H1 (cell line): ENCODE measurements at regions not wholly inside any gene's neighbourhood (a gene's known extent, or its start where the extent isn't known, plus 50 kb on each side); places are given as distances from the start of the nearest gene placed in this dataset.

ENCODE experiments used
- EGR1 ChIP-seq: IDR thresholded peaks from 2 replicates; pipeline ENCODE4 v1.6.1; 2011; ENCODE audit warnings: low read depth, low read length, borderline replicate concordance
- JUND ChIP-seq: IDR thresholded peaks from 2 replicates; pipeline ENCODE4 v1.6.1; 2011; ENCODE audit warnings: mild to moderate bottlenecking, improper control_type of control experiment, low read length
- KDM4A ChIP-seq: IDR thresholded peaks from one replicate; pipeline ENCODE4 v1.7.1; 2012; ENCODE audit warnings: low read depth, mild to moderate bottlenecking, moderate library complexity, low read length, inconsistent platforms; ENCODE audit not compliant: severe bottlenecking
- MAFK ChIP-seq: IDR thresholded peaks from 2 replicates; pipeline ENCODE4 v1.6.1; 2012; ENCODE audit warnings: low read depth, mild to moderate bottlenecking, improper control_type of control experiment, low read length
- NANOG ChIP-seq: IDR thresholded peaks from 2 replicates; pipeline ENCODE4 v1.6.1; 2011; ENCODE audit warnings: low read length, low read depth, mild to moderate bottlenecking, inconsistent platforms; ENCODE audit not compliant: insufficient read depth, poor library complexity, severe bottlenecking
- RXRA ChIP-seq: IDR thresholded peaks from 2 replicates; pipeline ENCODE4 v1.6.1; 2011; ENCODE audit warnings: low read depth, mild to moderate bottlenecking, low read length, moderate library complexity; ENCODE audit not compliant: insufficient read depth
- SIX5 ChIP-seq: IDR thresholded peaks from 2 replicates; pipeline ENCODE4 v1.6.1; 2011; ENCODE audit warnings: mild to moderate bottlenecking, low read depth, low read length
- SP1 ChIP-seq: IDR thresholded peaks from 2 replicates; pipeline ENCODE4 v1.6.1; 2011; ENCODE audit warnings: low read depth, low read length
- TAF1 ChIP-seq: IDR thresholded peaks from 2 replicates; pipeline ENCODE4 v1.6.1; 2011; ENCODE audit warnings: mild to moderate bottlenecking, low read depth, low read length
- TEAD4 ChIP-seq: IDR thresholded peaks from 2 replicates; pipeline ENCODE4 v1.6.1; 2012; ENCODE audit warnings: low read depth, low read length, inconsistent platforms, mixed read lengths
- TF ChIP-seq, protein P1 (sequence below): fragments of 300-600 bp; sonication (generic); IDR thresholded peaks from 2 replicates; pipeline ENCODE4 v1.7.1; 2012; ENCODE audit warnings: low read length, moderate library complexity, mild to moderate bottlenecking, inconsistent platforms; ENCODE audit not compliant: insufficient replicate concordance
- TF ChIP-seq, protein P2 (sequence below): IDR thresholded peaks from 2 replicates; pipeline ENCODE4 v1.6.1; 2012; ENCODE audit warnings: inconsistent platforms

DNA sequence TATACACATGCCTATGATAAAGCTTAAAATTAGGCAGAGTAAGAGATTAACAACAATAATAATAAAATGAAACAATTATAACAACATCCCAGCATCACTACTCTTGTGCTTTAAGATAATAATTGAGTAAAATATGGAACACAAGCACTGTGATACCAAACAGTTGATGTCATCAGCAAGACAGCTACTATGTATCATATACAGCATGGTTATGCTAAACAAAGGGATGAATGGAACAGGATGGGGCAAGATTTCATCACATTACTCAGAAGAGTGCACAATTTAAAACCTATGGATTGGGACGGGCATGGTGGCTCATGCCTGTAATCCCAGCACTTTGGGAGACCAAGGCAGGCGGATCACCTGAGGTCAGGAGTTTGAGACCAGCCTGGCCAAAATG is 1221.0 kb downstream of the SUCLG1 start (continued):
- TF ChIP-seq, protein P1, sequence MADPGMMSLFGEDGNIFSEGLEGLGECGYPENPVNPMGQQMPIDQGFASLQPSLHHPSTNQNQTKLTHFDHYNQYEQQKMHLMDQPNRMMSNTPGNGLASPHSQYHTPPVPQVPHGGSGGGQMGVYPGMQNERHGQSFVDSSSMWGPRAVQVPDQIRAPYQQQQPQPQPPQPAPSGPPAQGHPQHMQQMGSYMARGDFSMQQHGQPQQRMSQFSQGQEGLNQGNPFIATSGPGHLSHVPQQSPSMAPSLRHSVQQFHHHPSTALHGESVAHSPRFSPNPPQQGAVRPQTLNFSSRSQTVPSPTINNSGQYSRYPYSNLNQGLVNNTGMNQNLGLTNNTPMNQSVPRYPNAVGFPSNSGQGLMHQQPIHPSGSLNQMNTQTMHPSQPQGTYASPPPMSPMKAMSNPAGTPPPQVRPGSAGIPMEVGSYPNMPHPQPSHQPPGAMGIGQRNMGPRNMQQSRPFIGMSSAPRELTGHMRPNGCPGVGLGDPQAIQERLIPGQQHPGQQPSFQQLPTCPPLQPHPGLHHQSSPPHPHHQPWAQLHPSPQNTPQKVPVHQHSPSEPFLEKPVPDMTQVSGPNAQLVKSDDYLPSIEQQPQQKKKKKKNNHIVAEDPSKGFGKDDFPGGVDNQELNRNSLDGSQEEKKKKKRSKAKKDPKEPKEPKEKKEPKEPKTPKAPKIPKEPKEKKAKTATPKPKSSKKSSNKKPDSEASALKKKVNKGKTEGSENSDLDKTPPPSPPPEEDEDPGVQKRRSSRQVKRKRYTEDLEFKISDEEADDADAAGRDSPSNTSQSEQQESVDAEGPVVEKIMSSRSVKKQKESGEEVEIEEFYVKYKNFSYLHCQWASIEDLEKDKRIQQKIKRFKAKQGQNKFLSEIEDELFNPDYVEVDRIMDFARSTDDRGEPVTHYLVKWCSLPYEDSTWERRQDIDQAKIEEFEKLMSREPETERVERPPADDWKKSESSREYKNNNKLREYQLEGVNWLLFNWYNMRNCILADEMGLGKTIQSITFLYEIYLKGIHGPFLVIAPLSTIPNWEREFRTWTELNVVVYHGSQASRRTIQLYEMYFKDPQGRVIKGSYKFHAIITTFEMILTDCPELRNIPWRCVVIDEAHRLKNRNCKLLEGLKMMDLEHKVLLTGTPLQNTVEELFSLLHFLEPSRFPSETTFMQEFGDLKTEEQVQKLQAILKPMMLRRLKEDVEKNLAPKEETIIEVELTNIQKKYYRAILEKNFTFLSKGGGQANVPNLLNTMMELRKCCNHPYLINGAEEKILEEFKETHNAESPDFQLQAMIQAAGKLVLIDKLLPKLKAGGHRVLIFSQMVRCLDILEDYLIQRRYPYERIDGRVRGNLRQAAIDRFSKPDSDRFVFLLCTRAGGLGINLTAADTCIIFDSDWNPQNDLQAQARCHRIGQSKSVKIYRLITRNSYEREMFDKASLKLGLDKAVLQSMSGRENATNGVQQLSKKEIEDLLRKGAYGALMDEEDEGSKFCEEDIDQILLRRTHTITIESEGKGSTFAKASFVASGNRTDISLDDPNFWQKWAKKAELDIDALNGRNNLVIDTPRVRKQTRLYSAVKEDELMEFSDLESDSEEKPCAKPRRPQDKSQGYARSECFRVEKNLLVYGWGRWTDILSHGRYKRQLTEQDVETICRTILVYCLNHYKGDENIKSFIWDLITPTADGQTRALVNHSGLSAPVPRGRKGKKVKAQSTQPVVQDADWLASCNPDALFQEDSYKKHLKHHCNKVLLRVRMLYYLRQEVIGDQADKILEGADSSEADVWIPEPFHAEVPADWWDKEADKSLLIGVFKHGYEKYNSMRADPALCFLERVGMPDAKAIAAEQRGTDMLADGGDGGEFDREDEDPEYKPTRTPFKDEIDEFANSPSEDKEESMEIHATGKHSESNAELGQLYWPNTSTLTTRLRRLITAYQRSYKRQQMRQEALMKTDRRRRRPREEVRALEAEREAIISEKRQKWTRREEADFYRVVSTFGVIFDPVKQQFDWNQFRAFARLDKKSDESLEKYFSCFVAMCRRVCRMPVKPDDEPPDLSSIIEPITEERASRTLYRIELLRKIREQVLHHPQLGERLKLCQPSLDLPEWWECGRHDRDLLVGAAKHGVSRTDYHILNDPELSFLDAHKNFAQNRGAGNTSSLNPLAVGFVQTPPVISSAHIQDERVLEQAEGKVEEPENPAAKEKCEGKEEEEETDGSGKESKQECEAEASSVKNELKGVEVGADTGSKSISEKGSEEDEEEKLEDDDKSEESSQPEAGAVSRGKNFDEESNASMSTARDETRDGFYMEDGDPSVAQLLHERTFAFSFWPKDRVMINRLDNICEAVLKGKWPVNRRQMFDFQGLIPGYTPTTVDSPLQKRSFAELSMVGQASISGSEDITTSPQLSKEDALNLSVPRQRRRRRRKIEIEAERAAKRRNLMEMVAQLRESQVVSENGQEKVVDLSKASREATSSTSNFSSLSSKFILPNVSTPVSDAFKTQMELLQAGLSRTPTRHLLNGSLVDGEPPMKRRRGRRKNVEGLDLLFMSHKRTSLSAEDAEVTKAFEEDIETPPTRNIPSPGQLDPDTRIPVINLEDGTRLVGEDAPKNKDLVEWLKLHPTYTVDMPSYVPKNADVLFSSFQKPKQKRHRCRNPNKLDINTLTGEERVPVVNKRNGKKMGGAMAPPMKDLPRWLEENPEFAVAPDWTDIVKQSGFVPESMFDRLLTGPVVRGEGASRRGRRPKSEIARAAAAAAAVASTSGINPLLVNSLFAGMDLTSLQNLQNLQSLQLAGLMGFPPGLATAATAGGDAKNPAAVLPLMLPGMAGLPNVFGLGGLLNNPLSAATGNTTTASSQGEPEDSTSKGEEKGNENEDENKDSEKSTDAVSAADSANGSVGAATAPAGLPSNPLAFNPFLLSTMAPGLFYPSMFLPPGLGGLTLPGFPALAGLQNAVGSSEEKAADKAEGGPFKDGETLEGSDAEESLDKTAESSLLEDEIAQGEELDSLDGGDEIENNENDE = no peak
- TF ChIP-seq NANOG (no peak), EGR1 (no peak), KDM4A (no peak), TAF1 (no peak), RXRA (no peak), SIX5 (no peak), SP1 (no peak), MAFK (no peak), TEAD4 (no peak), JUND (no peak)
- TF ChIP-seq, protein P2, sequence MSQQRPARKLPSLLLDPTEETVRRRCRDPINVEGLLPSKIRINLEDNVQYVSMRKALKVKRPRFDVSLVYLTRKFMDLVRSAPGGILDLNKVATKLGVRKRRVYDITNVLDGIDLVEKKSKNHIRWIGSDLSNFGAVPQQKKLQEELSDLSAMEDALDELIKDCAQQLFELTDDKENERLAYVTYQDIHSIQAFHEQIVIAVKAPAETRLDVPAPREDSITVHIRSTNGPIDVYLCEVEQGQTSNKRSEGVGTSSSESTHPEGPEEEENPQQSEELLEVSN = no peak
